Calu3 (cell line): ENCODE measurements at regions not wholly inside any gene's neighbourhood (a gene's known extent, or its start where the extent isn't known, plus 50 kb on each side); places are given as distances from the start of the nearest gene placed in this dataset.

Experiments
- BruUV-seq: library from RNA; stranded (reverse); fragments of 400-500 nt; replicated peaks from 2 replicates; lab custom pipeline; 2021; lab: Mats Ljungman, UMichigan
- CTCF ChIA-PET: fragments of 300-600 bp; sonication (Branson Sonifier 250); formaldehyde crosslinking; loops from one replicate; lab custom pipeline; 2022; ENCODE audit warnings: antibody characterized with exemption; lab: Charles Lee
- DNase-seq: peaks from one replicate; pipeline ENCODE4 v3.0.0; 2022
- H3K27ac Mint-ChIP-seq: one replicate; pipeline ENCODE4 v1.8.0; 2022; ENCODE audit warnings: mixed read lengths; ENCODE audit not compliant: unreplicated experiment
- H3K27me3 Mint-ChIP-seq: one replicate; pipeline ENCODE4 v1.8.0; 2022; ENCODE audit warnings: mixed read lengths; ENCODE audit not compliant: unreplicated experiment
- H3K36me3 Mint-ChIP-seq: one replicate; pipeline ENCODE4 v1.8.0; 2022; ENCODE audit warnings: mild to moderate bottlenecking, moderate library complexity, mixed read lengths; ENCODE audit not compliant: insufficient read depth, unreplicated experiment
- H3K4me1 Mint-ChIP-seq: one replicate; pipeline ENCODE4 v1.8.0; 2022; ENCODE audit warnings: mild to moderate bottlenecking, low read depth, mixed read lengths; ENCODE audit not compliant: unreplicated experiment
- H3K4me3 Mint-ChIP-seq: one replicate; pipeline ENCODE4 v1.8.0; 2022; ENCODE audit warnings: mild to moderate bottlenecking, low read depth, moderate library complexity, mixed read lengths; ENCODE audit not compliant: unreplicated experiment
- H3K9me3 Mint-ChIP-seq: one replicate; pipeline ENCODE4 v1.8.0; 2022; ENCODE audit warnings: low read depth, mixed read lengths; ENCODE audit not compliant: unreplicated experiment
- intact Hi-C: fragments of 100-400 bp; cut with micrococcal nuclease; formaldehyde crosslinking; loops from one replicate; pipeline ENCODE4 v1.10.0; 2022; ENCODE audit not compliant: unreplicated experiment
- TF ChIP-seq, protein P1 (sequence below): fragments of 200-600 bp; IDR thresholded peaks from one replicate; pipeline ENCODE4 v1.8.0; 2022; ENCODE audit warnings: antibody characterized with exemption; ENCODE audit not compliant: unreplicated experiment

DNA sequence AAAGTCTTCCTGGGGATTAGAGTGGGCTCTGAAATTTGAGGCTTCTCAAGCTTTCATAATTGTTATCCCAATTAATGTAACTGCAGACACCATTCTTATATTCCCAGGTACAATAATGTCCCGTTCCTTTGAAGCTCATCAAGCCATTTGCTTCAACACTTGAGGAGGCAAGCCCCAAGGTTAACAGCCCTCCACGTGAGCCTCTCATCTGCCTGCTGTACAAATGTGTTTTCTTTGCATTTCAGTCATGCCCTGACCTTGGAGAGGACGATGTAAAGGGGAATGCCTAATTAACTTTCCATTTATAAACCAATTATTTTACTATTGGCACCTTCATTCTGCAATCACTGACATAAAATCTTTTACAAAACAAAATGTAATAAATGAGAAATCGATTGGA is 106.3 kb downstream of the SETD4 start:
- no TSS peak for BruUV-seq
- H3K27ac Mint-ChIP-seq = no peak overlapping the region
- DNase-seq = no peak
- TF ChIP-seq, protein P1, sequence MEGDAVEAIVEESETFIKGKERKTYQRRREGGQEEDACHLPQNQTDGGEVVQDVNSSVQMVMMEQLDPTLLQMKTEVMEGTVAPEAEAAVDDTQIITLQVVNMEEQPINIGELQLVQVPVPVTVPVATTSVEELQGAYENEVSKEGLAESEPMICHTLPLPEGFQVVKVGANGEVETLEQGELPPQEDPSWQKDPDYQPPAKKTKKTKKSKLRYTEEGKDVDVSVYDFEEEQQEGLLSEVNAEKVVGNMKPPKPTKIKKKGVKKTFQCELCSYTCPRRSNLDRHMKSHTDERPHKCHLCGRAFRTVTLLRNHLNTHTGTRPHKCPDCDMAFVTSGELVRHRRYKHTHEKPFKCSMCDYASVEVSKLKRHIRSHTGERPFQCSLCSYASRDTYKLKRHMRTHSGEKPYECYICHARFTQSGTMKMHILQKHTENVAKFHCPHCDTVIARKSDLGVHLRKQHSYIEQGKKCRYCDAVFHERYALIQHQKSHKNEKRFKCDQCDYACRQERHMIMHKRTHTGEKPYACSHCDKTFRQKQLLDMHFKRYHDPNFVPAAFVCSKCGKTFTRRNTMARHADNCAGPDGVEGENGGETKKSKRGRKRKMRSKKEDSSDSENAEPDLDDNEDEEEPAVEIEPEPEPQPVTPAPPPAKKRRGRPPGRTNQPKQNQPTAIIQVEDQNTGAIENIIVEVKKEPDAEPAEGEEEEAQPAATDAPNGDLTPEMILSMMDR = no peak
- CTCF ChIA-PET = interaction anchor here (1.3 kb wide), 1 partner anchor 31 kb away, joined by 3 read pairs; no protein-coding TSS in a partner anchor
- H3K27me3 Mint-ChIP-seq = no peaks in the 10 kb centered on the region
- H3K4me1 Mint-ChIP-seq = no peaks in the 10 kb centered on the region
- H3K4me3 Mint-ChIP-seq = no peak overlapping the region
- intact Hi-C loops = no loop called here
- H3K36me3 Mint-ChIP-seq = no peaks in the 10 kb centered on the region
- H3K9me3 Mint-ChIP-seq = peaks cover 3% of the 10 kb centered on the region

DNA sequence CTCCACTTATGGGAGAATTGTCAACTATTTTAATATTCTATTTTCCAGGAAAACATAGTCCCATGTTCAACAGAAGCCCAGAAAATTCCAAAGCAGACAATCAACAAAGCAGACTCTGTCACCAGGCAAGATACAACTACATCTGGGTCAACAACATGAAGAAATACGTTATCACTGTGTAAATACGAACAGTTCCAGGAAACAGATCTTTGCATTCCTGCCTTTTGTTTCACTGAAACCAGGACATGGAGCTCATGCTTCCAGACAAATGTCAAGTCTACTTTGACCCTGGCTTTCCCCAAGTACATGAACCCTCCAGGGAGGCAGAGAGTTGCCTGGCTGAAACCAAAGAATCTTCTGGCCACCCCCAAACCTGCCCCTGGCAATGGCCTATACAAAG is 106.7 kb downstream of the SETD4 start:
- TF ChIP-seq, protein P1 = no peak
- Mint-ChIP-seq H3K27me3 (no peaks in the 10 kb centered on the region), H3K9me3 (peaks cover 3% of the 10 kb centered on the region), H3K27ac (no peak overlapping the region), H3K36me3 (no peaks in the 10 kb centered on the region), H3K4me3 (no peak overlapping the region), H3K4me1 (no peaks in the 10 kb centered on the region)
- no TSS peak for BruUV-seq
- intact Hi-C loops = no loop called here
- DNase-seq = no peak
- CTCF ChIA-PET = interaction anchor here (1.3 kb wide), 1 partner anchor 31 kb away, joined by 3 read pairs; no protein-coding TSS in a partner anchor

- H3K36me3 Mint-ChIP-seq = no peaks in the 10 kb centered on the region
- peaks cover 3% of the 10 kb centered on the region for H3K9me3 Mint-ChIP-seq
- BruUV-seq = no TSS peak
- intact Hi-C loops = no loop called here
- no peaks in the 10 kb centered on the region for H3K4me1 Mint-ChIP-seq
- CTCF ChIA-PET = interaction anchor here (0.7 to 1.3 kb wide), 2 partner anchors 29 to 32 kb away, joined by 3 read pairs; no protein-coding TSS in a partner anchor
- no peaks in the 10 kb centered on the region for H3K27me3 Mint-ChIP-seq
- H3K27ac Mint-ChIP-seq = no peak overlapping the region
- DNase-seq = no peak
- TF ChIP-seq, protein P1 = no peak
- H3K4me3 Mint-ChIP-seq = no peak overlapping the region
These were observed 107.5 kb downstream of the SETD4 start for GRCh38 chr21:35952651-35953340.

DNA sequence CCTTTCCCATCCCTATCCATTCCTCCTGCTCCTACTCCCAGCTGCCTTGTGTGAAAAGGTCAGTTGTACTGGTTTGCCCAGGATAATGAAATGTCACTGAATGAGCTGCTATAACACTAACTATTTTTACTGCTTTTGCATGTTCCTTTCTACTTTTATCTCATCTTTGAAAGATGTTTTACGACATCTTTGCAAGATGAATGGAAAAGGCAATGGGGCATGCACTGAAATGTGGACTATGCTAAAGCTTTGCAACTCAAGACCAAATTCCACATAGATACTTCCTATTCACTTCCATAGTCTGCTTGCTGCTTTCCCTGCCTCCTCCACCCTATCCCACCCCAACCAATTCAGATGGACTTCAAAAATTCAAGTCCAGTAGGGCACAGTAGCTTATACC is 111.3 kb downstream of the SETD4 start:
- CTCF ChIA-PET = no interaction called here
- H3K36me3 Mint-ChIP-seq = no peaks in the 10 kb centered on the region
- H3K27ac Mint-ChIP-seq = no peak overlapping the region
- no peaks in the 10 kb centered on the region for H3K4me1 Mint-ChIP-seq
- H3K9me3 Mint-ChIP-seq = no peaks in the 10 kb centered on the region
- H3K27me3 Mint-ChIP-seq = no peaks in the 10 kb centered on the region
- TF ChIP-seq, protein P1 = no peak
- no peak for DNase-seq
- no TSS peak for BruUV-seq
- no peak overlapping the region for H3K4me3 Mint-ChIP-seq
- intact Hi-C loops = no loop called here
